DOHH2 (cell line): ENCODE measurements at regions not wholly inside any gene's neighbourhood (a gene's known extent, or its start where the extent isn't known, plus 50 kb on each side); places are given as distances from the start of the nearest gene placed in this dataset.

Experiments
- H3F3A ChIP-seq: fragments of 200-600 bp; sonication (generic), shearing (Covaris generic); 2 replicates; pipeline ENCODE4 v1.6.0; 2016; ENCODE audit warnings: antibody characterized with exemption, mild to moderate bottlenecking; ENCODE audit not compliant: control insufficient read depth, insufficient read depth
- H3K27ac ChIP-seq: fragments of 200-600 bp; sonication (generic); 2 replicates; pipeline ENCODE4 v1.5.1; 2014; ENCODE audit warnings: low read depth, mild to moderate bottlenecking, low read length, moderate library complexity
- H3K27me3 ChIP-seq: fragments of 200-600 bp; sonication (generic); 2 replicates; pipeline ENCODE4 v1.6.1; 2014; ENCODE audit warnings: mild to moderate bottlenecking, low read length, mixed read lengths; ENCODE audit not compliant: control insufficient read depth
- H3K36me3 ChIP-seq: fragments of 200-600 bp; sonication (generic); 2 replicates; pipeline ENCODE4 v1.6.1; 2014; ENCODE audit warnings: mild to moderate bottlenecking, low read length, moderate library complexity, mixed read lengths; ENCODE audit not compliant: control insufficient read depth
- H3K4me1 ChIP-seq: fragments of 200-600 bp; sonication (generic); 2 replicates; pipeline ENCODE4 v1.6.1; 2014; ENCODE audit warnings: mild to moderate bottlenecking, low read length, mixed read lengths; ENCODE audit not compliant: control insufficient read depth
- H3K4me2 ChIP-seq: fragments of 200-600 bp; sonication (generic); 2 replicates; pipeline ENCODE4 v1.6.0; 2014; ENCODE audit warnings: mild to moderate bottlenecking, low read length, moderate library complexity
- H3K4me3 ChIP-seq: fragments of 200-600 bp; sonication (generic); 2 replicates; pipeline ENCODE4 v1.5.1; 2014; ENCODE audit warnings: mild to moderate bottlenecking, low read length, mixed read lengths
- H3K79me2 ChIP-seq: fragments of 200-600 bp; sonication (generic); 2 replicates; pipeline ENCODE4 v1.6.1; 2014; ENCODE audit warnings: mild to moderate bottlenecking, low read length, mixed read lengths; ENCODE audit not compliant: control insufficient read depth
- H3K9me2 ChIP-seq: fragments of 200-600 bp; sonication (generic); replicated peaks from 2 replicates; pipeline ENCODE4 v1.6.1; 2014; ENCODE audit warnings: mild to moderate bottlenecking, low read length, mixed read lengths; ENCODE audit not compliant: control insufficient read depth
- H3K9me3 ChIP-seq: fragments of 200-600 bp; sonication (generic); 2 replicates; pipeline ENCODE4 v1.6.1; 2014; ENCODE audit warnings: antibody characterized with exemption, low read length, mixed read lengths; ENCODE audit not compliant: control insufficient read depth, insufficient read depth
- H4K20me1 ChIP-seq: fragments of 200-600 bp; sonication (generic); 2 replicates; pipeline ENCODE4 v1.6.0; 2014; ENCODE audit warnings: low read depth, mild to moderate bottlenecking, antibody characterized with exemption, low read length, moderate library complexity; ENCODE audit not compliant: control insufficient read depth, insufficient read depth
- CTCF ChIP-seq: fragments of 200-600 bp; sonication (generic); IDR thresholded peaks from one replicate; pipeline ENCODE4 v1.5.1; 2014; ENCODE audit warnings: antibody characterized with exemption, mild to moderate bottlenecking, low read depth, low read length; ENCODE audit not compliant: poor library complexity, severe bottlenecking
- EZH2phosphoT487 ChIP-seq: fragments of 200-600 bp; sonication (generic); IDR thresholded peaks from 2 replicates; pipeline ENCODE4 v1.6.1; 2017; ENCODE audit warnings: borderline replicate concordance, mild to moderate bottlenecking, antibody characterized with exemption, low read length, moderate library complexity, mixed read lengths

GRCh38 chr3:41024031-41024836 lies 175.1 kb upstream of the CTNNB1 start:
- no peaks in the 10 kb centered on the region for H3K9me3 ChIP-seq
- no peaks in the 10 kb centered on the region for H3K36me3 ChIP-seq
- no peaks in the 10 kb centered on the region for H3K9me2 ChIP-seq
- no peaks in the 10 kb centered on the region for H4K20me1 ChIP-seq
- H3K79me2 ChIP-seq = no peaks in the 10 kb centered on the region
- H3K27ac ChIP-seq = no peak overlapping the region
- H3K4me1 ChIP-seq = no peaks in the 10 kb centered on the region
- H3F3A ChIP-seq = no peaks in the 10 kb centered on the region
- H3K4me3 ChIP-seq = no peak overlapping the region
- H3K4me2 ChIP-seq = no peak overlapping the region
- H3K27me3 ChIP-seq = peaks cover 3% of the 10 kb centered on the region; the same call in 1 of the 2 replicates
- no peak for TF ChIP-seq CTCF
- no peak for TF ChIP-seq EZH2phosphoT487

- H3K4me3 ChIP-seq = no peak overlapping the region
- TF ChIP-seq EZH2phosphoT487 (no peak), CTCF (no peak)
- peaks cover 3% of the 10 kb centered on the region; the same call in 1 of the 2 replicates for H3K27me3 ChIP-seq
- H3K9me3 ChIP-seq = no peaks in the 10 kb centered on the region
- H3K4me1 ChIP-seq = no peaks in the 10 kb centered on the region
- H3F3A ChIP-seq = no peaks in the 10 kb centered on the region
- no peaks in the 10 kb centered on the region for H3K9me2 ChIP-seq
- H3K36me3 ChIP-seq = no peaks in the 10 kb centered on the region
- no peak overlapping the region for H3K27ac ChIP-seq
- H4K20me1 ChIP-seq = no peaks in the 10 kb centered on the region
- no peak overlapping the region for H3K4me2 ChIP-seq
- no peaks in the 10 kb centered on the region for H3K79me2 ChIP-seq
Observed at GRCh38 chr3:41026394-41027177, 172.7 kb upstream of the CTNNB1 start.

- no peaks in the 10 kb centered on the region for H3K9me2 ChIP-seq
- TF ChIP-seq EZH2phosphoT487 = no peak
- no peak for TF ChIP-seq CTCF
- no peak overlapping the region for H3K4me3 ChIP-seq
- H3K4me2 ChIP-seq = no peak overlapping the region
- no peaks in the 10 kb centered on the region for H3K9me3 ChIP-seq
- H3K27ac ChIP-seq = no peak overlapping the region
- no peaks in the 10 kb centered on the region for H3K36me3 ChIP-seq
- H3K27me3 ChIP-seq = peaks cover 1% of the 10 kb centered on the region; the same call in 1 of the 2 replicates
- no peaks in the 10 kb centered on the region for H3K4me1 ChIP-seq
- no peaks in the 10 kb centered on the region for H4K20me1 ChIP-seq
- H3F3A ChIP-seq = no peaks in the 10 kb centered on the region
- no peaks in the 10 kb centered on the region for H3K79me2 ChIP-seq
Observed at GRCh38 chr3:41029356-41029755, 169.9 kb upstream of the CTNNB1 start.
